ENCODE measurements at regions not wholly inside any gene's neighbourhood (a gene's known extent, or its start where the extent isn't known, plus 50 kb on each side); places are given as distances from the start of the nearest gene placed in this dataset.
"Not testable (repeated sequence)": the region's sequence is repeated elsewhere in the genome, so short reads cannot be mapped to it uniquely, and the experiment has no call there.

DNA sequence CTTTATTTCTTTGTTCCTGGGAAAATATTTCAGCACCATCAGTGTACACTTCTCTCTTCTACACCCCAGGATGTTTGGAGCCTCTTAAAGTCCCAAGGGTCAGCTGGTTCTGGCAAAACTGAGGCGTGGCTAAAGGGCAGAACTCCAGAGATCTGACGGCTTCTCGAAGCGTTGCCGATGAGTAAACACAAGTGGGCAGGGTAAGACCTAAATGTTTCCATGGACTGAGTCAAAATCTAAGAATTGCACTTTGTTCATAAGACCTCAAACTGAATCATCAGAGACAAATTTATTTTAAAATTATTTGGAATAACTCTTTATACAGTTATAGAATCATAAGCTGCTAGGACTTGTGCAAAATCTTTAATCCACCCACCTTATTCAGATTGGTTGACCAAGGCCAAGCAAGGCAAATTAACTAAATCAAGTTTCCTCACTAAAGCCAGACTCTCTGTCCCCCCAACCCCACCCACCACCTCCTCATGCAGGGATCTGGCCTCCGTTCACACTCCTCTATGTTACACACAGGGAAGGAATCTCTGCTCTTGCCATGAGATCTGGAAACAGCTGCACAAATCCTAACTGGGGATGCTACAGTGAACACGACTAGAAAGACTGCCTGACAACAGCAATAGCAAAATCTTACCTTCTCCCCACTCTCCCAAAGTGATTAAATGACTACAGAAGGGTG, 342.6 kb upstream of the KLHL29 start:
- H3K27me3 Mint-ChIP-seq (ENCODE audit: insufficient read depth, low read depth): no peaks in the 10 kb centered on the region
- H3K27me3 ChIP-seq: no peaks in the 10 kb centered on the region
- DNase-seq (ENCODE audit: low spot score): no peak
- no peaks in the 10 kb centered on the region for H3K79me2 ChIP-seq (ENCODE audit: low read depth)
- H3K9ac ChIP-seq: no peak overlapping the region
- no peak overlapping the region for H3K4me3 Mint-ChIP-seq
- H3K4me2 ChIP-seq: no peak overlapping the region
- no peaks in the 10 kb centered on the region for H3F3A ChIP-seq (ENCODE audit: low read depth)
- H4K20me1 ChIP-seq (ENCODE audit: low read depth): no peaks in the 10 kb centered on the region
- no peak overlapping the region for H3K27ac ChIP-seq
- H3K4me1 Mint-ChIP-seq: peaks cover 10% of the 10 kb centered on the region
- no peak for TF ChIP-seq EZH2 (IDR thresholded peaks at IDR 0.05)
- no peak for TF ChIP-seq EZH2phosphoT487 (IDR thresholded peaks at IDR 0.05)
- TF ChIP-seq, protein P1, sequence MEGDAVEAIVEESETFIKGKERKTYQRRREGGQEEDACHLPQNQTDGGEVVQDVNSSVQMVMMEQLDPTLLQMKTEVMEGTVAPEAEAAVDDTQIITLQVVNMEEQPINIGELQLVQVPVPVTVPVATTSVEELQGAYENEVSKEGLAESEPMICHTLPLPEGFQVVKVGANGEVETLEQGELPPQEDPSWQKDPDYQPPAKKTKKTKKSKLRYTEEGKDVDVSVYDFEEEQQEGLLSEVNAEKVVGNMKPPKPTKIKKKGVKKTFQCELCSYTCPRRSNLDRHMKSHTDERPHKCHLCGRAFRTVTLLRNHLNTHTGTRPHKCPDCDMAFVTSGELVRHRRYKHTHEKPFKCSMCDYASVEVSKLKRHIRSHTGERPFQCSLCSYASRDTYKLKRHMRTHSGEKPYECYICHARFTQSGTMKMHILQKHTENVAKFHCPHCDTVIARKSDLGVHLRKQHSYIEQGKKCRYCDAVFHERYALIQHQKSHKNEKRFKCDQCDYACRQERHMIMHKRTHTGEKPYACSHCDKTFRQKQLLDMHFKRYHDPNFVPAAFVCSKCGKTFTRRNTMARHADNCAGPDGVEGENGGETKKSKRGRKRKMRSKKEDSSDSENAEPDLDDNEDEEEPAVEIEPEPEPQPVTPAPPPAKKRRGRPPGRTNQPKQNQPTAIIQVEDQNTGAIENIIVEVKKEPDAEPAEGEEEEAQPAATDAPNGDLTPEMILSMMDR (IDR thresholded peaks at IDR 0.05): no peak
- peak overlapping the region; percentile 86 for H3K27ac Mint-ChIP-seq
- H3K4me3 ChIP-seq: no peak overlapping the region
- H3K36me3 Mint-ChIP-seq: no peaks in the 10 kb centered on the region
- H3K9me3 Mint-ChIP-seq: no peaks in the 10 kb centered on the region
- no peak overlapping the region for H2AFZ ChIP-seq (replicated peaks)
- no peaks in the 10 kb centered on the region for H3K4me1 ChIP-seq
- H3K9me3 ChIP-seq (ENCODE audit: low read depth): no peaks in the 10 kb centered on the region
- H3K36me3 ChIP-seq: no peaks in the 10 kb centered on the region

DNA sequence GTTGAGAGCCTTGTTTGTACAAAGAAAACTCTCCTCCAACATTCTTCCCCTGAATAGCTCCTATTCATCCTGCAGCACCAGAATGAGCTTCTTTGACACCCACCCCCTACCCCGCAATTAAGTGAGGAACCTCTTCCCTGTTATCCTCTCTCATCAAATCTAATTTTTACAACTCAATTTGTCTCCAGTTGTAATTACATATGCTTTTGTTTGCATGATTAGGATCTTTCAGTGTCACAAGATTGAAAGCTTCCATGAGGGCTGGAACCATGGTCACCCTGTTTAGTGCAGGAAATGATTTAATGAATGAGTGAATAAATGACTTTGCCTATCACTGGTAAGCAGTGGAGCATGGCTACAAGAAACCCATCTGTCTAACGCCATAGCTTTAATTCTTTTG, 334.6 kb upstream of the KLHL29 start:
- Histone ChIP-seq H3K4me3 (no peak overlapping the region), H2AFZ (replicated peaks) (no peak overlapping the region), H3K36me3 (no peaks in the 10 kb centered on the region), H3K4me2 (peak overlapping the region; percentile 53), H3K79me2 (ENCODE audit: low read depth) (no peaks in the 10 kb centered on the region), H3K4me1 (peaks cover 16% of the 10 kb centered on the region), H3K27ac (no peak overlapping the region), H3K9me3 (ENCODE audit: low read depth) (no peaks in the 10 kb centered on the region), H3F3A (ENCODE audit: low read depth) (peaks cover 3% of the 10 kb centered on the region), H4K20me1 (ENCODE audit: low read depth) (no peaks in the 10 kb centered on the region), H3K9ac (no peak overlapping the region), H3K27me3 (no peaks in the 10 kb centered on the region)
- H3K27me3 Mint-ChIP-seq (ENCODE audit: insufficient read depth, low read depth): peaks cover 4% of the 10 kb centered on the region
- DNase-seq (ENCODE audit: low spot score): peak; percentile 40
- no peak overlapping the region for H3K4me3 Mint-ChIP-seq
- peaks cover 3% of the 10 kb centered on the region for H3K4me1 Mint-ChIP-seq
- TF ChIP-seq EZH2phosphoT487 (IDR thresholded peaks at IDR 0.05) (no peak), EZH2 (IDR thresholded peaks at IDR 0.05) (no peak)
- TF ChIP-seq, protein P1 (IDR thresholded peaks at IDR 0.05): no peak
- H3K27ac Mint-ChIP-seq: no peak overlapping the region
- H3K9me3 Mint-ChIP-seq: peaks cover 5% of the 10 kb centered on the region
- H3K36me3 Mint-ChIP-seq: no peaks in the 10 kb centered on the region

DNA sequence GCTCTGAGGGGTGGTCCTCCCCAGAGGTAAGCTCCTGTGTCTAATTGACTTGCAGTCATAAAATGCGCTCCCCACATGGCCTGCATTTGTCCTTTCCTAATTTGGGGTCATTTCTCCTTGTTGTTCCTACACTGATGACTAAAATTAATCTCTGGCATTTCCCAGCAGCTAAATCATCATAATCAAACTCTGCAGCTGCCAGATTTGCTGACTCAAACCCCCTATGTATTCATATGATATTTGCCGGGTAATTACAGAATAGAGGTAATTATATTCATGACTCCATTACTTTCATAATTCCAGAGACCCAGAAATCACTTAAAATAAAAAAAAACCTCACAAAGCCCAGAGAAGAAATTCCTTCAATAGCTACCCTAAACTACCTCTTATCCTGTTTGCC, 331.4 kb upstream of the KLHL29 start:
- Histone ChIP-seq H4K20me1 (ENCODE audit: low read depth) (no peaks in the 10 kb centered on the region), H3K9me3 (ENCODE audit: low read depth) (no peaks in the 10 kb centered on the region), H3K4me3 (no peak overlapping the region), H3K79me2 (ENCODE audit: low read depth) (no peaks in the 10 kb centered on the region), H3F3A (ENCODE audit: low read depth) (peaks cover 3% of the 10 kb centered on the region), H3K4me1 (peaks cover 21% of the 10 kb centered on the region), H3K36me3 (no peaks in the 10 kb centered on the region), H3K9ac (no peak overlapping the region), H3K4me2 (no peak overlapping the region), H3K27me3 (no peaks in the 10 kb centered on the region), H2AFZ (replicated peaks) (no peak overlapping the region), H3K27ac (no peak overlapping the region)
- H3K4me1 Mint-ChIP-seq: peaks cover 13% of the 10 kb centered on the region
- H3K27ac Mint-ChIP-seq: no peak overlapping the region
- no peak for DNase-seq (ENCODE audit: low spot score)
- peaks cover 4% of the 10 kb centered on the region for H3K27me3 Mint-ChIP-seq (ENCODE audit: insufficient read depth, low read depth)
- TF ChIP-seq EZH2 (IDR thresholded peaks at IDR 0.05): no peak
- no peak overlapping the region for H3K4me3 Mint-ChIP-seq
- no peaks in the 10 kb centered on the region for H3K36me3 Mint-ChIP-seq
- H3K9me3 Mint-ChIP-seq: peaks cover 7% of the 10 kb centered on the region

DNA sequence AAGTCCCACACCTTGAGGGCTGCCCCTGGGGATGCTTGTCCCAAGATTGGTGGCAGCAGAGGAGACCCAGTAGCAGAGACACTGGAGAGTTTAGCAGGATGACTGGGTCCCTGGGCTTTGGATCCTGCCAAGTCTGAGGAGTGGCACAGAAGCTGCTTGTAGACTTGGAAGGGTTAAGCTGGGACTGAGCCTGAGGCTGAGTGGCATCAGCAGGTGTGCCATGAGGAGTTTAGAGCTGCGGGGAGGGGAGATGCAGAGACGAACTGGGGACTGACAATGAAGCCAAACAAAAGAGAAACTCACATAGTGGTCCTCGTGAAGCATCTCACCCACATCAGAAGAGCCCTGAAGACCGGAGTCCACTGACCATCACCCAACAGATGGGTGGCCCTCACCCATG, 329.7 kb upstream of the KLHL29 start:
- no peak overlapping the region for H3K27ac ChIP-seq
- no peak overlapping the region for H2AFZ ChIP-seq (replicated peaks)
- H3K4me1 ChIP-seq: peaks cover 12% of the 10 kb centered on the region
- Mint-ChIP-seq H3K9me3 (peaks cover 7% of the 10 kb centered on the region), H3K36me3 (no peaks in the 10 kb centered on the region), H3K27me3 (ENCODE audit: insufficient read depth, low read depth) (peaks cover 5% of the 10 kb centered on the region), H3K4me1 (peaks cover 11% of the 10 kb centered on the region), H3K27ac (no peak overlapping the region), H3K4me3 (no peak overlapping the region)
- no peak for TF ChIP-seq EZH2 (IDR thresholded peaks at IDR 0.05)
- no peak for TF ChIP-seq EZH2phosphoT487 (IDR thresholded peaks at IDR 0.05)
- TF ChIP-seq, protein P1 (IDR thresholded peaks at IDR 0.05): no peak
- DNase-seq (ENCODE audit: low spot score): no peak
- H3K79me2 ChIP-seq (ENCODE audit: low read depth): no peaks in the 10 kb centered on the region
- no peaks in the 10 kb centered on the region for H3K27me3 ChIP-seq
- no peak overlapping the region for H3K4me3 ChIP-seq
- no peaks in the 10 kb centered on the region for H3K36me3 ChIP-seq
- H3K9me3 ChIP-seq (ENCODE audit: low read depth): no peaks in the 10 kb centered on the region
- H3F3A ChIP-seq (ENCODE audit: low read depth): peaks cover 3% of the 10 kb centered on the region
- H3K9ac ChIP-seq: no peak overlapping the region
- H3K4me2 ChIP-seq: no peak overlapping the region
- H4K20me1 ChIP-seq (ENCODE audit: low read depth): no peaks in the 10 kb centered on the region

DNA sequence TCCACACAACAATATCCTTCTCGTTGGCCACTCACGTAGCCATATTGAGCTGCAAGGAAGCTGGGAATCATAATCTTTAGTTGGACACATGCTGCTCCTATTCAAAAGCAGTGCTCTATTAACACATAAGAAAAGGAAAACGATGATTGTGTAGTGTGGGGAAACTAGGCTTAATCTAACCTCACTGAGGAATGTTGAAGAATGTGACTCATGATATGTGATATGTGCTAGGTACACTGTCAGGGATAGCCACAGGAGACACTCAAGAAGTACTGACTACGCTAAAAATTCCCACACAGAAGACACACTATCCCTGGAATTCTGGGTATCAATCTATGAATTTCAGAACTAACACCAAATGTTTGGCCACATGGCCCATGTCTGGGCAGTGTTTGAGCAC, 328.1 kb upstream of the KLHL29 start:
- not testable (repeated sequence) for H3K4me2 ChIP-seq; H3K79me2 ChIP-seq (ENCODE audit: low read depth); H3K27ac Mint-ChIP-seq; H3K36me3 ChIP-seq; DNase-seq (ENCODE audit: low spot score); H3K9me3 ChIP-seq (ENCODE audit: low read depth); H3K9ac ChIP-seq; H3K27me3 ChIP-seq; H4K20me1 ChIP-seq (ENCODE audit: low read depth); H3K36me3 Mint-ChIP-seq; H2AFZ ChIP-seq (replicated peaks); H3K4me3 Mint-ChIP-seq; H3K27ac ChIP-seq; H3K4me1 ChIP-seq; H3K4me3 ChIP-seq; H3F3A ChIP-seq (ENCODE audit: low read depth); H3K9me3 Mint-ChIP-seq; H3K27me3 Mint-ChIP-seq (ENCODE audit: insufficient read depth, low read depth)
- peaks cover 15% of the 10 kb centered on the region for H3K4me1 Mint-ChIP-seq
